ENCODE measurements at regions not wholly inside any gene's neighbourhood (a gene's known extent, or its start where the extent isn't known, plus 50 kb on each side); places are given as distances from the start of the nearest gene placed in this dataset.

GRCh38 chr6:170207586-170208181 is 83.2 kb downstream of the DLL1 start:
- TF ChIP-seq POLR2A (IDR thresholded peaks at IDR 0.05; ENCODE audit: low read depth, low read length) (no peak), TAF1 (IDR thresholded peaks at IDR 0.05; ENCODE audit: low read depth, low read length) (no peak)
